ENCODE measurements at regions not wholly inside any gene's neighbourhood (a gene's known extent, or its start where the extent isn't known, plus 50 kb on each side); places are given as distances from the start of the nearest gene placed in this dataset.

DNA sequence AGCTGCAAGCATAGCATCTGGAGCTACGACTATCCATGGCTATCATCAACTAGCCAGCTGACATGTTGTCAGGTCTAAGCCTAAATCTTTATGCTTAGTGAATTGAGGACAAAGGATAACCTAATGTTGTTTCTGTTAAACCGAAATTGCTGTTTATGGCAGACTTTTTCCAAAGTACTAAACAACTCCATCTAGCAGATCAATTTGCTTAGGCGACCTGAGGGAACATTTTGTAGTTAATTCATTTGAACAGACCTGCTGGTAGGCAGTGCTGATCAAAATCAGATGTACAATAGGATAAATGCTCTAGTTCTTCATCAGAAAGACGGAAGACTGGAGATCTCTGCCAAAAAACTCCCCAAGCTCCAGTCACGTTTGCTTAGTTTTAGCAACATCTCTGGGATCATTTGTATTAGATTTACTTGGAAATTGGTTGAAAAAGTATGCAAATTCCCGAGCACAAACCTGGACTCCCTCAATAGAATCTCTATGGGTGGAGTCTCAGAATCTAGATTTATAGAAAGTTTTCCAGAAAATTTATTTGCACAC, 301.6 kb upstream of the NRP1 start:
- TF ChIP-seq EP300 (IDR thresholded peaks at IDR 0.05) = no peak
- TF ChIP-seq, protein P1, sequence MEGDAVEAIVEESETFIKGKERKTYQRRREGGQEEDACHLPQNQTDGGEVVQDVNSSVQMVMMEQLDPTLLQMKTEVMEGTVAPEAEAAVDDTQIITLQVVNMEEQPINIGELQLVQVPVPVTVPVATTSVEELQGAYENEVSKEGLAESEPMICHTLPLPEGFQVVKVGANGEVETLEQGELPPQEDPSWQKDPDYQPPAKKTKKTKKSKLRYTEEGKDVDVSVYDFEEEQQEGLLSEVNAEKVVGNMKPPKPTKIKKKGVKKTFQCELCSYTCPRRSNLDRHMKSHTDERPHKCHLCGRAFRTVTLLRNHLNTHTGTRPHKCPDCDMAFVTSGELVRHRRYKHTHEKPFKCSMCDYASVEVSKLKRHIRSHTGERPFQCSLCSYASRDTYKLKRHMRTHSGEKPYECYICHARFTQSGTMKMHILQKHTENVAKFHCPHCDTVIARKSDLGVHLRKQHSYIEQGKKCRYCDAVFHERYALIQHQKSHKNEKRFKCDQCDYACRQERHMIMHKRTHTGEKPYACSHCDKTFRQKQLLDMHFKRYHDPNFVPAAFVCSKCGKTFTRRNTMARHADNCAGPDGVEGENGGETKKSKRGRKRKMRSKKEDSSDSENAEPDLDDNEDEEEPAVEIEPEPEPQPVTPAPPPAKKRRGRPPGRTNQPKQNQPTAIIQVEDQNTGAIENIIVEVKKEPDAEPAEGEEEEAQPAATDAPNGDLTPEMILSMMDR (IDR thresholded peaks at IDR 0.05) = no peak
- no peak for TF ChIP-seq POLR2AphosphoS5 (IDR thresholded peaks at IDR 0.05)
- no peak for TF ChIP-seq POLR2A (IDR thresholded peaks at IDR 0.05)

Data from stomach (tissue), 4 donors.